Coronary artery (tissue), 2 donors: ENCODE measurements at regions not wholly inside any gene's neighbourhood (a gene's known extent, or its start where the extent isn't known, plus 50 kb on each side); places are given as distances from the start of the nearest gene placed in this dataset.

Source experiments
- DNase-seq: peaks from one replicate; pipeline ENCODE4 v3.0.0-alpha.2; 2017; ENCODE audit warnings: low spot score
- H3K27ac ChIP-seq, 2 donors: fragments of 200-600 bp; sonication (generic); one replicate each; pipeline ENCODE4 v1.5.1; 2016 to 2019
- H3K4me3 ChIP-seq: fragments of 200-600 bp; sonication (generic); 2 replicates; pipeline ENCODE4 v1.5.1; 2016; ENCODE audit warnings: mild to moderate bottlenecking, moderate library complexity
- TF ChIP-seq, protein P1 (sequence below): fragments of 200-600 bp; sonication (generic); IDR thresholded peaks from one replicate; pipeline ENCODE4 v1.5.1; 2019; ENCODE audit warnings: antibody characterized with exemption

DNA sequence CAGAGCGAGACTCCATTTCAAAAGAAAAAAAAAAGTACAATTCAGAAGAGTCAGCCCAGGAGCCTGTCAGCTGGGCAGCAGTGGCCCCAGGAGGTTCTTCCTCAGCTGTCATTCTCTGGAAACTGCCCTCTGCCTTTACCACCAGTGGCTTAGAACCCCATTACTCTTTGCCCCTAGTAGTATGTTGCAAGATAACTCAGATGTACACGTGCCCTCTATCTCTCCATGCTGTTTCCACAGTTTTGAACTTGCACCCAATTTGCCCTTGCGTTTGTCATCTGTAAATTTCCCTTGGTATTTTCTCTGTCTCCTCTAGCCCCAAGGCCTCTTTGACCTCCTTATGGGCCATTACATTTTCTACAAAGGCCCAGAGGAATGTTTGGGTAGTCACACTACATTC, 56.7 kb upstream of the PRKAR2B start:
- DNase-seq: peak; percentile 9
- TF ChIP-seq, protein P1, sequence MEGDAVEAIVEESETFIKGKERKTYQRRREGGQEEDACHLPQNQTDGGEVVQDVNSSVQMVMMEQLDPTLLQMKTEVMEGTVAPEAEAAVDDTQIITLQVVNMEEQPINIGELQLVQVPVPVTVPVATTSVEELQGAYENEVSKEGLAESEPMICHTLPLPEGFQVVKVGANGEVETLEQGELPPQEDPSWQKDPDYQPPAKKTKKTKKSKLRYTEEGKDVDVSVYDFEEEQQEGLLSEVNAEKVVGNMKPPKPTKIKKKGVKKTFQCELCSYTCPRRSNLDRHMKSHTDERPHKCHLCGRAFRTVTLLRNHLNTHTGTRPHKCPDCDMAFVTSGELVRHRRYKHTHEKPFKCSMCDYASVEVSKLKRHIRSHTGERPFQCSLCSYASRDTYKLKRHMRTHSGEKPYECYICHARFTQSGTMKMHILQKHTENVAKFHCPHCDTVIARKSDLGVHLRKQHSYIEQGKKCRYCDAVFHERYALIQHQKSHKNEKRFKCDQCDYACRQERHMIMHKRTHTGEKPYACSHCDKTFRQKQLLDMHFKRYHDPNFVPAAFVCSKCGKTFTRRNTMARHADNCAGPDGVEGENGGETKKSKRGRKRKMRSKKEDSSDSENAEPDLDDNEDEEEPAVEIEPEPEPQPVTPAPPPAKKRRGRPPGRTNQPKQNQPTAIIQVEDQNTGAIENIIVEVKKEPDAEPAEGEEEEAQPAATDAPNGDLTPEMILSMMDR: no peak
- Histone ChIP-seq H3K4me3 (no peak overlapping the region), H3K27ac (no peak overlapping the region)

DNA sequence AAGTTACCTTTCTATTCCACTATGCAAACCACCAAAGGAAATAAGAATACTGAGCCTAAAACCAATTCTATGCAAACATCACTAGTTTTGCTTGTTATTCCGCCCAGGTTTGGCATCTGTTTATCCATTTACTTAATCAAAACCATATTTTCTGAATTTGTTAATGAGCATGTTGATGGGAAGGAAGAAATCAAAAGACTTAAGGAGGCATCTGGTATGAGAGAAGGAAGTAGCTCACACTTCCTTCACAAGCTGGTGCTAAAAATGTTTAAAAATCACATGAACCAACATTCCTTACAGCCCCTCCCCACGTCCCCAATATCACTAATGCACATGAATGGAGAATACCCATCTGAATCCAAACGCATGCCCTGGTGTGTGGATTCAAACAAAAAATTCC, 52.0 kb upstream of the PRKAR2B start:
- no peak overlapping the region for H3K27ac ChIP-seq
- no peak for DNase-seq
- TF ChIP-seq, protein P1: no peak
- H3K4me3 ChIP-seq: no peak overlapping the region
